HEK293T (cell line): ENCODE measurements at regions not wholly inside any gene's neighbourhood (a gene's known extent, or its start where the extent isn't known, plus 50 kb on each side); places are given as distances from the start of the nearest gene placed in this dataset.

Experiments
- CTCF ChIA-PET: fragments of 350-600 bp; formaldehyde crosslinking; extraction: SDS; loops from one replicate; lab custom pipeline; 2021; ENCODE audit warnings: antibody characterized with exemption, inconsistent platforms; lab: Yijun Ruan, JAX
- POLR2A ChIA-PET: fragments of 350-600 bp; formaldehyde crosslinking; extraction: SDS; loops from one replicate; lab custom pipeline; 2020; ENCODE audit warnings: antibody characterized with exemption, inconsistent platforms; lab: Yijun Ruan, JAX
- DNase-seq: peaks from one replicate; pipeline ENCODE4 v3.0.0; 2012; ENCODE audit warnings: mixed read lengths; ENCODE audit errors: extremely low spot score
- ARNT ChIP-seq: fragments of 450-650 bp; IDR thresholded peaks from 2 replicates; pipeline ENCODE4 v1.6.1; 2017; ENCODE audit warnings: mild to moderate bottlenecking
- BHLHE40 ChIP-seq: fragments of 450-650 bp; IDR thresholded peaks from 2 replicates; pipeline ENCODE4 v1.6.1; 2016; ENCODE audit warnings: mild to moderate bottlenecking, moderate library complexity, borderline replicate concordance
- CTBP1 ChIP-seq: fragments of 450-650 bp; IDR thresholded peaks from 2 replicates; pipeline ENCODE4 v1.6.1; 2016; ENCODE audit warnings: borderline replicate concordance
- ELF4 ChIP-seq: fragments of 450-650 bp; IDR thresholded peaks from 2 replicates; pipeline ENCODE4 v1.6.1; 2017; ENCODE audit warnings: antibody characterized with exemption
- FOXA1 ChIP-seq: fragments of 450-650 bp; IDR thresholded peaks from 2 replicates; pipeline ENCODE4 v1.6.1; 2016; ENCODE audit warnings: mild to moderate bottlenecking
- FOXK2 ChIP-seq: fragments of 450-650 bp; IDR thresholded peaks from 2 replicates; pipeline ENCODE4 v1.6.1; 2016; ENCODE audit warnings: mild to moderate bottlenecking
- FOXM1 ChIP-seq: fragments of 450-650 bp; IDR thresholded peaks from 2 replicates; pipeline ENCODE4 v1.6.1; 2017; ENCODE audit warnings: mild to moderate bottlenecking, borderline replicate concordance
- HDGF ChIP-seq: fragments of 450-650 bp; IDR thresholded peaks from 2 replicates; pipeline ENCODE4 v1.6.1; 2017; ENCODE audit warnings: antibody characterized with exemption, borderline replicate concordance
- L3MBTL2 ChIP-seq: fragments of 450-650 bp; conservative IDR thresholded peaks from 2 replicates; pipeline ENCODE4 v1.6.1; 2016; ENCODE audit warnings: mild to moderate bottlenecking
- LEF1 ChIP-seq: fragments of 450-650 bp; IDR thresholded peaks from 2 replicates; pipeline ENCODE4 v1.6.1; 2017; ENCODE audit warnings: mild to moderate bottlenecking, borderline replicate concordance
- NFRKB ChIP-seq: fragments of 450-650 bp; IDR thresholded peaks from 2 replicates; pipeline ENCODE4 v1.6.1; 2016; ENCODE audit warnings: mild to moderate bottlenecking, moderate library complexity
- SP1 ChIP-seq: fragments of 450-650 bp; IDR thresholded peaks from 2 replicates; pipeline ENCODE4 v1.6.1; 2017
- SUZ12 ChIP-seq: fragments of 450-650 bp; IDR thresholded peaks from 2 replicates; pipeline ENCODE4 v1.6.1; 2016; ENCODE audit warnings: mild to moderate bottlenecking
- TARDBP ChIP-seq: fragments of 450-650 bp; IDR thresholded peaks from 2 replicates; pipeline ENCODE4 v1.6.1; 2016
- ZNF384 ChIP-seq: fragments of 450-650 bp; IDR thresholded peaks from 2 replicates; pipeline ENCODE4 v1.6.1; 2016
- TF ChIP-seq, protein P1 (sequence below): fragments of 450-650 bp; IDR thresholded peaks from 2 replicates; pipeline ENCODE4 v1.6.1; 2016

DNA sequence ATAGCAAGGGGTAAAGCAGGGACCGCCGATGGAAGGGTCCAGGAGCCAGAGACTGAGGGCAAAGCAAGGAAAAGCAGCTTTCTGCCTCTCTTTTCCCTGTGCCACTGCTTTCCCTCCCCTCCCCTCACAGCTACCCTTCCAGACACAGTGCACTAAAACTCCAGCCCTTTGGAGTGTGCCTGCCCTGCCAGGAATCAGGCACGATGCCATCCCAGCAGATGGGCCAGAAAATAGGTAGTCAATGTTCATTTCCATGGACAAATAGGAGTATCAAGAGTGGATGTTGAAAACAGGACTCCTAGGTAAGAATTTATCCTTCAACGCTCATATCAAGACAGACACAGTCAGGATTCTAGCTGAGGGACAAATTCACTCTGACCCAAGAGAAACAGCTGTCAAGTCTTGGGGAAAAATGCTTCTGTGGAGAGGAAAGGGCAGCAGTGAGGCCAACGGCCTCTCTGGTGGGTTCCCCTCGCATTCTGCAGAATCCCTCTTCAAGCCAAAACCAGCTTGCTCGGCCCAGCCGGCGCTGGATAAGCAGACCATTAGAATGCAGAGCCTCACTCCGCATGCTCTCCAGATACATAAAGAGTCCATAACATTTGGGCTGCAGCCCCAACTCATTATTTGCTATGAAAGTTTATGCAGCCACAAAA is 138.0 kb downstream of the CAAP1 start:
- POLR2A ChIA-PET = no interaction called here
- CTCF ChIA-PET = no interaction called here
- TF ChIP-seq LEF1 (no peak), ARNT (no peak), NFRKB (no peak), HDGF (no peak), BHLHE40 (no peak), ELF4 (no peak), L3MBTL2 (no peak), FOXM1 (no peak), CTBP1 (no peak), SP1 (no peak)
- TF ChIP-seq, protein P1, sequence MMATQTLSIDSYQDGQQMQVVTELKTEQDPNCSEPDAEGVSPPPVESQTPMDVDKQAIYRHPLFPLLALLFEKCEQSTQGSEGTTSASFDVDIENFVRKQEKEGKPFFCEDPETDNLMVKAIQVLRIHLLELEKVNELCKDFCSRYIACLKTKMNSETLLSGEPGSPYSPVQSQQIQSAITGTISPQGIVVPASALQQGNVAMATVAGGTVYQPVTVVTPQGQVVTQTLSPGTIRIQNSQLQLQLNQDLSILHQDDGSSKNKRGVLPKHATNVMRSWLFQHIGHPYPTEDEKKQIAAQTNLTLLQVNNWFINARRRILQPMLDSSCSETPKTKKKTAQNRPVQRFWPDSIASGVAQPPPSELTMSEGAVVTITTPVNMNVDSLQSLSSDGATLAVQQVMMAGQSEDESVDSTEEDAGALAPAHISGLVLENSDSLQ = no peak
- no peak for DNase-seq

DNA sequence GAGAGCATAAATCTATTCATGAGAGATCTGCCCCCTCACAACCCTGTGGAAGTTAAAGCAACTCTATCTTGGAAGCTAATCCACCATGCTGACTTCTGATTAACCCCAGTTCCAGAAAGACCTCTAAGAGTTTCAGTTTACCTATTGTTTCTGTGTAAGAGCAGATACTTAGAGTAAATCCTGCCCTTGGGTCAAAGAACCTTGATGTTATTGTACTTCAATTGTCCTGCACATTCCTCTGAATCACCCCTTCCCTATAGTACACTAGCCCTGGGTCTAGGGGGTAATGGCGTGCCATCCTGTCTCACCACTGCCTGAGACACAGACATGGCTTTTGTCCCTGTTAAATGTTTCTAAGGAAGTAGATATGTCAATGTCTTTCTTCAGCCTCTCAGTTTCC is 138.6 kb downstream of the CAAP1 start:
- TF ChIP-seq FOXK2 (no peak), ELF4 (no peak), FOXM1 (no peak), HDGF (no peak), BHLHE40 (no peak), CTBP1 (no peak), ARNT (no peak), NFRKB (no peak), L3MBTL2 (no peak), SUZ12 (no peak)
- TF ChIP-seq, protein P1 = no peak
- DNase-seq = no peak
- ChIA-PET POLR2A (no interaction called here), CTCF (no interaction called here)

DNA sequence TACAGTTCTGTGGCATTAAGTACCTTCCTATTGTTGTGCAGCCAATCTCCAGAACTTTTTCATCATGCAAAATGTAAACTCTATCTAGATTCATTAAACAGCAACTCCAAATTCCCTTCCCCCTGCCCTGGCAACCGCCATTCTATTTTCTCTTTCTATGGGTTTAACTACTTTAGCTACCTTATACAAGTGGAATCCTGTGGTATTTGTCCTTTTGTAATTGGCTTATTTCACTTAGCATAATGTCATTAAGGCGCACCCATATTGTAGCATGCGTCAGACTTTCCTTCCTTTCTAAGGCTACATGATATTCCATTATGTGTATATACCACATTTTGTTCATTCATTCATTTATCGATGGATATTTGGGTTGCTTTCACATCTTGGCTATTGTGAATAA is 142.4 kb downstream of the CAAP1 start:
- TF ChIP-seq L3MBTL2 = no peak
- no peak for TF ChIP-seq FOXM1
- no peak for TF ChIP-seq SP1
- TF ChIP-seq FOXK2 = no peak
- no peak for TF ChIP-seq CTBP1
- TF ChIP-seq, protein P1 = no peak
- TF ChIP-seq SUZ12 = no peak
- no peak for TF ChIP-seq FOXA1
- TF ChIP-seq TARDBP = no peak
- TF ChIP-seq LEF1 = no peak
- no peak for TF ChIP-seq ZNF384
- TF ChIP-seq ELF4 = no peak
- no peak for TF ChIP-seq NFRKB
- no peak for TF ChIP-seq ARNT
- POLR2A ChIA-PET = no interaction called here
- DNase-seq = no peak
- CTCF ChIA-PET = no interaction called here

DNA sequence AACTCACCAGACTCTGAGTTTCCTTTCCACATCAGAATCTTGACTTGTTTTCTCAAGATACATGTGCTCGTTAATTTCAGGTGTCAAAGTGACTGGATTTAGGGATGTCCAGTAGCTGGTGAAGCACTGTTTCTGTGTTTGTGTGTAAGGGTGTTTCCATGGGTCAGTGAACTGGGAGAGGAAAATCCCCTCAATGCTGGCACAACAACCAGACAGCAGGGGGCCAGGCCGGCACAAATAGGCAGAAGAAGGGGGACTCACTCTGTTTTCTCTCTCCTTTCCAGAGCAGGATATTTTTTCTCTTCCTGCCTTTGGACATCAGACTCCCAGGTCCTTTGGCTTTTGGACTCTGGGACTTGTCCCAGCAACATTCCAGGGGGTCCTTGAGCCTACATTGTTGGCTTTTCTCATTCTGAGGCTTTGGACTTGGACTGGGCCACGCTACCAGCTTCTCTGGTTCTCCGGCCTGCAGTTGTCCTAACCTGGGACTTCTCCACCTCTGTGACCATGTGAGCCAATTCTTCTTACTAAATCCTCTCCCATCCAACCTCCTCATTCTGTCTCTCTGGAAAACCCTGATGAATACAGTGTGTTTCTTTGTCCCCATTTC is 144.0 kb downstream of the CAAP1 start:
- POLR2A ChIA-PET = no interaction called here
- CTCF ChIA-PET = no interaction called here
- TF ChIP-seq, protein P1 = no peak
- no peak for TF ChIP-seq CTBP1
- TF ChIP-seq ELF4 = no peak
- no peak for TF ChIP-seq L3MBTL2
- no peak for TF ChIP-seq TARDBP
- no peak for TF ChIP-seq HDGF
- no peak for TF ChIP-seq FOXA1
- TF ChIP-seq FOXM1 = no peak
- no peak for TF ChIP-seq NFRKB
- TF ChIP-seq SP1 = no peak
- TF ChIP-seq ZNF384 = no peak
- TF ChIP-seq FOXK2 = no peak
- TF ChIP-seq SUZ12 = no peak
- TF ChIP-seq BHLHE40 = no peak
- no peak for TF ChIP-seq ARNT
- no peak for TF ChIP-seq LEF1
- DNase-seq = no peak

DNA sequence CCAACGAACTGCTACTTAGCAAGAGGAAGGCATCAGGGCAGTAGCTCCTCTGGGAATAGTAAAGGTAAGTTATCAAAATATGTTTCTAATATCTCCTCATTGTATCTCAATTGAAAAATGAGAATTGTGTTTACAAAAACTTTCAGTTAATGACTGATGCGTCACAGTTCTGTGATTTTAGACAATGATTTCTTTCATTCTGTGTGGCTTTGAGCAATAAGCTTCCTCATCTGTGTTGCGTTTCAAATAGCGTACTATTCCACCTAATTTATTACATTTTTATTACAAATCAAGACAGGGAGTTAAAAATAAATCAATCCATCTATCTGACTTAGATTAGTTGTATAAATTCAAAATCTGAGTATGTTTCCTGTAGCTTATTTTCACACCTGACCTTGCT is 145.0 kb downstream of the CAAP1 start:
- ChIA-PET CTCF (no interaction called here), POLR2A (no interaction called here)
- no peak for TF ChIP-seq NFRKB
- TF ChIP-seq CTBP1 = no peak
- TF ChIP-seq TARDBP = no peak
- TF ChIP-seq LEF1 = no peak
- no peak for DNase-seq
